Upper lobe of left lung (tissue), 6 donors: ENCODE measurements at regions not wholly inside any gene's neighbourhood (a gene's known extent, or its start where the extent isn't known, plus 50 kb on each side); places are given as distances from the start of the nearest gene placed in this dataset.
"Not testable (repeated sequence)": the region's sequence is repeated elsewhere in the genome, so short reads cannot be mapped to it uniquely, and the experiment has no call there.

Experiments
- ATAC-seq, 2 donors: fragments of 200-7000 bp; cut with Tn5 transposase; one replicate each; pipeline ENCODE4 v1.9.1; 2022; ENCODE audit warnings: mild to moderate bottlenecking in 2 of 2, moderate library complexity in 2 of 2; ENCODE audit not compliant: low FRiP score in 2 of 2
- DNase-seq, 2 donors: peaks; one replicate each; pipeline ENCODE4 v3.0.0-alpha.2; 2019 to 2020
- H3K27ac ChIP-seq, 4 donors: fragments of 200-600 bp; sonication (generic); one replicate each; pipeline ENCODE4 v1.5.1; 2016 to 2019
- H3K27me3 ChIP-seq, 4 donors: fragments of 200-600 bp; sonication (generic); one replicate each; pipeline ENCODE4 v1.5.1; 2017 to 2019
- H3K36me3 ChIP-seq, 4 donors: fragments of 200-600 bp; sonication (generic); one replicate each; pipeline ENCODE4 v1.5.1; 2016 to 2019
- H3K4me1 ChIP-seq, 4 donors: fragments of 200-600 bp; sonication (generic); one replicate each; pipeline ENCODE4 v1.5.1; 2018 to 2019
- H3K4me3 ChIP-seq, 4 donors: fragments of 200-600 bp; sonication (generic); one replicate each; pipeline ENCODE4 v1.5.1; 2017 to 2019; ENCODE audit warnings: mild to moderate bottlenecking in 2 of 4, moderate library complexity in 1 of 4
- H3K9me3 ChIP-seq, 4 donors: fragments of 200-600 bp; sonication (generic); one replicate each; pipeline ENCODE4 v1.5.1; 2018 to 2019
- CTCF ChIP-seq, 6 experiments: fragments of 450-650 bp in 4 of 6; fragments of 200-600 bp in 2 of 6; sonication (generic) in 2 of 6; IDR thresholded peaks; one replicate each; pipeline ENCODE4 v1.5.1; 2016 to 2019; ENCODE audit warnings: antibody characterized with exemption in 6 of 6
- EP300 ChIP-seq, 4 donors: sonication (generic); formaldehyde crosslinking; IDR thresholded peaks; one replicate each; pipeline ENCODE4 v1.5.1; 2017; ENCODE audit warnings: antibody characterized with exemption in 4 of 4, control low read depth in 2 of 4
- POLR2A ChIP-seq, 4 donors: fragments of 450-650 bp; IDR thresholded peaks; one replicate each; pipeline ENCODE4 v1.5.1; 2016 to 2017; ENCODE audit warnings: antibody characterized with exemption in 4 of 4, mild to moderate bottlenecking in 2 of 4
- POLR2AphosphoS5 ChIP-seq, 2 donors: sonication (generic); formaldehyde crosslinking; IDR thresholded peaks; one replicate each; pipeline ENCODE4 v1.5.1; 2017; ENCODE audit warnings: antibody characterized with exemption in 2 of 2
- WGBS, 2 donors: methylation state at CpG; one replicate each; pipeline ENCODE4 v1.1.5; 2017 to 2018; 5-methylcytosine and 5-hydroxymethylcytosine counted together
- donor health status: DM: no; HTN: no; CAD: no; lungs with moderate emphysema.
- donor health status: DM: no; HTN: yes; CAD: no; lungs with severe emphysema.

GRCh38 chr3:22380253-22380652 is 629.2 kb upstream of the ZNF385D start:
- Histone ChIP-seq H3K27ac (no peak overlapping the region), H3K27me3 (no peaks in the 10 kb centered on the region), H3K9me3 (no peaks in the 10 kb centered on the region), H3K36me3 (no peaks in the 10 kb centered on the region), H3K4me3 (no peak overlapping the region), H3K4me1 (no peaks in the 10 kb centered on the region)
- ATAC-seq (no peak), DNase-seq (no peak)
- no peak for TF ChIP-seq EP300 (IDR thresholded peaks at IDR 0.05)
- TF ChIP-seq CTCF (IDR thresholded peaks at IDR 0.05): no peak
- TF ChIP-seq POLR2A (IDR thresholded peaks at IDR 0.05): no peak
- TF ChIP-seq POLR2AphosphoS5 (IDR thresholded peaks at IDR 0.05): no peak
- 70 to 76% methylated on average over 4 of the region's 4 CpGs for WGBS, 2 donors

GRCh38 chr3:22381564-22381963 is 630.6 kb upstream of the ZNF385D start:
- not testable (repeated sequence) for H3K27me3 ChIP-seq, ATAC-seq, H3K9me3 ChIP-seq, H3K4me1 ChIP-seq, H3K36me3 ChIP-seq, H3K4me3 ChIP-seq, H3K27ac ChIP-seq
- 74 to 77% methylated on average over 10 of the region's 10 CpGs for whole genome bisulfite sequencing, 2 donors
- peak; percentile 20 to 33 for DNase-seq

- DNase-seq: no peak
- Histone ChIP-seq H3K27ac (no peak overlapping the region), H3K4me1 (no peaks in the 10 kb centered on the region), H3K9me3 (no peaks in the 10 kb centered on the region), H3K27me3 (no peaks in the 10 kb centered on the region), H3K36me3 (no peaks in the 10 kb centered on the region), H3K4me3 (no peak overlapping the region)
- TF ChIP-seq CTCF (IDR thresholded peaks at IDR 0.05): no peak
- no peak for TF ChIP-seq POLR2AphosphoS5 (IDR thresholded peaks at IDR 0.05)
- no peak for TF ChIP-seq EP300 (IDR thresholded peaks at IDR 0.05)
- no peak for ATAC-seq
Observed at GRCh38 chr3:22383285-22383684, 632.3 kb upstream of the ZNF385D start.

GRCh38 chr3:22386107-22386506 is 635.1 kb upstream of the ZNF385D start:
- Histone ChIP-seq H3K27me3 (no peaks in the 10 kb centered on the region), H3K9me3 (no peaks in the 10 kb centered on the region), H3K4me1 (no peaks in the 10 kb centered on the region), H3K4me3 (no peak overlapping the region), H3K36me3 (no peaks in the 10 kb centered on the region), H3K27ac (no peak overlapping the region)
- TF ChIP-seq POLR2AphosphoS5 (IDR thresholded peaks at IDR 0.05) (no peak), POLR2A (IDR thresholded peaks at IDR 0.05) (no peak), CTCF (IDR thresholded peaks at IDR 0.05) (no peak), EP300 (IDR thresholded peaks at IDR 0.05) (no peak)
- DNase-seq (no peak), ATAC-seq (no peak)
- 83 to 93% methylated on average over 2 of the region's 2 CpGs for WGBS, 2 donors

GRCh38 chr3:22392286-22392685 is 641.3 kb upstream of the ZNF385D start:
- Histone ChIP-seq H3K27ac (no peak overlapping the region), H3K27me3 (no peaks in the 10 kb centered on the region), H3K36me3 (no peaks in the 10 kb centered on the region), H3K4me1 (no peaks in the 10 kb centered on the region), H3K4me3 (no peak overlapping the region), H3K9me3 (no peaks in the 10 kb centered on the region)
- WGBS, 2 donors: 16 to 24% methylated on average over 2 of the region's 2 CpGs
- no peak for ATAC-seq
- TF ChIP-seq CTCF (IDR thresholded peaks at IDR 0.05): no peak
- no peak for TF ChIP-seq POLR2AphosphoS5 (IDR thresholded peaks at IDR 0.05)
- no peak for TF ChIP-seq EP300 (IDR thresholded peaks at IDR 0.05)
- TF ChIP-seq POLR2A (IDR thresholded peaks at IDR 0.05): no peak
- DNase-seq: no peak
